OCI-LY1 (cell line): ENCODE measurements at regions not wholly inside any gene's neighbourhood (a gene's known extent, or its start where the extent isn't known, plus 50 kb on each side); places are given as distances from the start of the nearest gene placed in this dataset.

Source experiments
- EZH2 ChIP-seq: fragments of 200-600 bp; sonication (generic), shearing (Covaris generic); IDR thresholded peaks from 2 replicates; pipeline ENCODE4 v1.8.0; 2017; ENCODE audit warnings: borderline replicate concordance, mixed run types, mild to moderate bottlenecking, antibody characterized with exemption, low read length, moderate library complexity, mixed read lengths
- TF ChIP-seq, protein P1 (sequence below): fragments of 200-600 bp; sonication (generic), shearing (Covaris generic); IDR thresholded peaks from 2 replicates; pipeline ENCODE4 v1.5.1; 2017; ENCODE audit warnings: mild to moderate bottlenecking, antibody characterized with exemption, low read length, moderate library complexity, mixed read lengths

DNA sequence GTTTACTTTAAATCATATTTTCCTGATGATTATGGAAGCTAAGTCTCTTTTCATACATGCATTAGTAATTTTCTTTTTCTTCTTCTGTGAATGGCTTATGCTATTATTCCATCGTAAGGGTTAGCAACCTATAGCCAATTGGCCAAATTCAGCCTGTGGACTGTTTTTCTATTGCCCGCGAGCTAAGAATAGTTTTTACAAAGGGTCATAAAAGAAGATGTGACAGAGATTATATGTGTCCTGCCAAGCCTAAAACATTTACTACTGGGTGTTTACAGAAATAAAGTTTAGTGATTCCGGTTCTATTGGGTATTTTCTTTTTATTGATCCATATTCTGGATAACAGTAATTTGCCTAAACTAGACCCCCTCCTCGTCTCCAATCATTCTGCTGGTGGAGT lies 268.8 kb upstream of the DIO3 start:
- TF ChIP-seq, protein P1, sequence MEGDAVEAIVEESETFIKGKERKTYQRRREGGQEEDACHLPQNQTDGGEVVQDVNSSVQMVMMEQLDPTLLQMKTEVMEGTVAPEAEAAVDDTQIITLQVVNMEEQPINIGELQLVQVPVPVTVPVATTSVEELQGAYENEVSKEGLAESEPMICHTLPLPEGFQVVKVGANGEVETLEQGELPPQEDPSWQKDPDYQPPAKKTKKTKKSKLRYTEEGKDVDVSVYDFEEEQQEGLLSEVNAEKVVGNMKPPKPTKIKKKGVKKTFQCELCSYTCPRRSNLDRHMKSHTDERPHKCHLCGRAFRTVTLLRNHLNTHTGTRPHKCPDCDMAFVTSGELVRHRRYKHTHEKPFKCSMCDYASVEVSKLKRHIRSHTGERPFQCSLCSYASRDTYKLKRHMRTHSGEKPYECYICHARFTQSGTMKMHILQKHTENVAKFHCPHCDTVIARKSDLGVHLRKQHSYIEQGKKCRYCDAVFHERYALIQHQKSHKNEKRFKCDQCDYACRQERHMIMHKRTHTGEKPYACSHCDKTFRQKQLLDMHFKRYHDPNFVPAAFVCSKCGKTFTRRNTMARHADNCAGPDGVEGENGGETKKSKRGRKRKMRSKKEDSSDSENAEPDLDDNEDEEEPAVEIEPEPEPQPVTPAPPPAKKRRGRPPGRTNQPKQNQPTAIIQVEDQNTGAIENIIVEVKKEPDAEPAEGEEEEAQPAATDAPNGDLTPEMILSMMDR, result no peak
- TF ChIP-seq EZH2, result no peak
